HepG2 (cell line): ENCODE measurements at regions not wholly inside any gene's neighbourhood (a gene's known extent, or its start where the extent isn't known, plus 50 kb on each side); places are given as distances from the start of the nearest gene placed in this dataset.

Source experiments
- ATAC-seq: fragments of 200-7000 bp; cut with Tn5 transposase; 3 replicates; pipeline ENCODE4 v1.9.1; 2020; ENCODE audit warnings: mild to moderate bottlenecking, moderate library complexity
- BruUV-seq: library from RNA; stranded (reverse); fragments of 400-500 nt; replicated peaks from 2 replicates; lab custom pipeline; 2021; lab: Mats Ljungman, UMichigan
- CTCF ChIA-PET: fragments of 300-600 bp; formaldehyde crosslinking; extraction: SDS; loops from one replicate; lab custom pipeline; 2021; ENCODE audit warnings: low total read pairs, inconsistent platforms, low intra/inter-chr PET ratio; lab: Yijun Ruan, JAX
- POLR2A ChIA-PET: fragments of 350-600 bp; sonication (Branson Sonifier 250); formaldehyde crosslinking; loops from one replicate; lab custom pipeline; 2020; ENCODE audit warnings: antibody characterized with exemption, inconsistent platforms; lab: Yijun Ruan, JAX
- DNase-seq: peaks from one replicate; pipeline ENCODE4 v3.0.0-alpha.2; 2015; ENCODE audit warnings: low spot score
- FAIRE-seq: peaks from 3 replicates; lab custom pipeline; 2011; peaks lifted over from hg19 to GRCh38; lab: Jason Lieb, UNC
- H2AFZ ChIP-seq: one replicate; pipeline ENCODE4 v1.6.1; 2011; ENCODE audit warnings: low read length, inconsistent platforms
- H3K27ac ChIP-seq: fragments of 300-600 bp; 3 replicates; pipeline ENCODE4 v1.8.0; 2011; ENCODE audit warnings: mixed run types, mild to moderate bottlenecking, mixed read lengths, low read length, inconsistent platforms; ENCODE audit not compliant: insufficient read depth; ENCODE audit errors: extremely low read length
- H3K27me3 ChIP-seq, 2 experiments: fragments of 200-600 bp in 1 of 2; 2 replicates in 1 of 2; 3 replicates in 1 of 2; pipeline versions ENCODE4 v1.6.0 to v1.8.0; 2011; ENCODE audit warnings: low read length in 2 of 2, mild to moderate bottlenecking in 2 of 2, moderate library complexity in 2 of 2, inconsistent platforms in 1 of 2; ENCODE audit not compliant: insufficient read depth in 2 of 2, control insufficient read depth in 1 of 2
- H3K36me3 ChIP-seq, 2 experiments: fragments of 200-600 bp in 1 of 2; replicated peaks in 1 of 2; 2 replicates in 1 of 2; 3 replicates in 1 of 2; pipeline versions ENCODE4 v1.5.1 to v1.8.0; 2011; ENCODE audit warnings: low read length in 2 of 2, inconsistent platforms in 1 of 2; ENCODE audit not compliant: insufficient read depth in 2 of 2, control insufficient read depth in 1 of 2
- H3K4me1 ChIP-seq: 2 replicates; pipeline ENCODE4 v1.5.1; 2012; ENCODE audit warnings: low read length, inconsistent platforms; ENCODE audit not compliant: insufficient read depth
- H3K4me2 ChIP-seq: 2 replicates; pipeline ENCODE4 v1.6.0; 2011; ENCODE audit warnings: low read depth, low read length, inconsistent platforms
- H3K4me3 ChIP-seq, 3 experiments: fragments of 200-600 bp in 1 of 3; sonication (generic), shearing (Covaris generic) in 1 of 3; replicated peaks in 1 of 3; 2 replicates each; pipeline ENCODE4 v1.5.1; 2011 to 2016; ENCODE audit warnings: low read length in 3 of 3, inconsistent platforms in 2 of 3, low read depth in 2 of 3, mild to moderate bottlenecking in 2 of 3, control low read depth in 1 of 3, mixed read lengths in 1 of 3; ENCODE audit not compliant: insufficient read depth in 1 of 3
- H3K79me2 ChIP-seq: one replicate; pipeline ENCODE4 v1.6.1; 2011; ENCODE audit warnings: low read length, inconsistent platforms; ENCODE audit not compliant: insufficient read depth
- H3K9ac ChIP-seq: 2 replicates; pipeline ENCODE4 v1.6.0; 2011; ENCODE audit warnings: mild to moderate bottlenecking, low read depth, low read length, inconsistent platforms; ENCODE audit not compliant: insufficient read depth
- H3K9me3 ChIP-seq: 2 replicates; pipeline ENCODE4 v1.5.1; 2012; ENCODE audit warnings: mild to moderate bottlenecking, low read length
- H4K20me1 ChIP-seq: 2 replicates; pipeline ENCODE4 v1.6.0; 2011; ENCODE audit warnings: inconsistent platforms, mild to moderate bottlenecking, low read length, moderate library complexity; ENCODE audit not compliant: insufficient read depth
- CAMTA2 ChIP-seq: sonication (generic); formaldehyde crosslinking; IDR thresholded peaks from 2 replicates; pipeline ENCODE4 v1.4.0; 2020; ENCODE audit warnings: mild to moderate bottlenecking, missing genetic modification reagents, borderline replicate concordance
- ELF1 ChIP-seq: sonication (generic); formaldehyde crosslinking; IDR thresholded peaks from 2 replicates; pipeline ENCODE4 v1.4.0; 2020; ENCODE audit warnings: missing genetic modification reagents
- GATAD1 ChIP-seq: IDR thresholded peaks from 2 replicates; pipeline ENCODE4 v1.6.1; 2016; ENCODE audit warnings: missing genetic modification reagents, missing compliant biosample characterization
- JDP2 ChIP-seq: sonication (generic); formaldehyde crosslinking; IDR thresholded peaks from 2 replicates; pipeline ENCODE4 v1.8.1; 2022; ENCODE audit warnings: missing genetic modification reagents, borderline replicate concordance
- NRL ChIP-seq: sonication (generic); formaldehyde crosslinking; IDR thresholded peaks from 2 replicates; pipeline ENCODE4 v1.5.0; 2020; ENCODE audit warnings: missing genetic modification reagents, mild to moderate bottlenecking, moderate library complexity, borderline replicate concordance
- PRDM15 ChIP-seq: sonication (generic); formaldehyde crosslinking; IDR thresholded peaks from 2 replicates; pipeline ENCODE4 v1.4.0; 2020; ENCODE audit warnings: missing genetic modification reagents
- ZHX1 ChIP-seq: sonication (generic); formaldehyde crosslinking; IDR thresholded peaks from 2 replicates; pipeline ENCODE4 v1.8.1; 2022; ENCODE audit warnings: low read depth, mild to moderate bottlenecking, missing genetic modification reagents
- ZNF260 ChIP-seq: sonication (generic); formaldehyde crosslinking; IDR thresholded peaks from 2 replicates; pipeline ENCODE4 v1.4.0; 2020; ENCODE audit warnings: missing genetic modification reagents, low read depth, mild to moderate bottlenecking, borderline replicate concordance
- ZNF362 ChIP-seq: sonication (generic); formaldehyde crosslinking; IDR thresholded peaks from 2 replicates; pipeline ENCODE4 v1.4.0; 2020; ENCODE audit warnings: missing genetic modification reagents, mild to moderate bottlenecking, borderline replicate concordance
- ZNF552 ChIP-seq: sonication (generic); formaldehyde crosslinking; IDR thresholded peaks from 2 replicates; pipeline ENCODE4 v1.9.0; 2022; ENCODE audit warnings: missing genetic modification reagents, mild to moderate bottlenecking, borderline replicate concordance
- ZNF607 ChIP-seq: sonication (generic); formaldehyde crosslinking; IDR thresholded peaks from 2 replicates; pipeline ENCODE4 v1.5.1; 2020; ENCODE audit warnings: missing genetic modification reagents, mild to moderate bottlenecking, borderline replicate concordance
- WGBS: methylation state at CpG from one replicate; pipeline ENCODE4 v1.1.6; 2017; ENCODE audit warnings: low lambda C conversion rate; 5-methylcytosine and 5-hydroxymethylcytosine counted together
- in situ Hi-C: cut with HindIII; loops from 2 replicates; pipeline ENCODE4 v1.10.0; 2017; ENCODE audit warnings: low pct_unique_long_range_greater_than_20kb; ENCODE audit not compliant: extremely low pct_ligation_motif_present
- intact Hi-C: fragments of 100-400 bp; cut with micrococcal nuclease; formaldehyde crosslinking; loops from one replicate; pipeline ENCODE4 v1.10.0; 2022; ENCODE audit not compliant: unreplicated experiment

GRCh38 chr10:36114913-36115312, 472.8 kb upstream of the FZD8 start:
- H4K20me1 ChIP-seq = no peaks in the 10 kb centered on the region
- ATAC-seq (peak; percentile 64; the same call in 2 of the 3 replicates), FAIRE-seq (no peak), DNase-seq (no peak)
- H3K79me2 ChIP-seq = no peaks in the 10 kb centered on the region
- in situ Hi-C loops (no loop called here), intact Hi-C loops (no loop called here)
- no peak overlapping the region for H3K27ac ChIP-seq
- H2AFZ ChIP-seq = no peak overlapping the region
- no peak overlapping the region for H3K4me2 ChIP-seq
- no TSS peak for BruUV-seq
- ChIA-PET POLR2A (no interaction called here), CTCF (no interaction called here)
- H3K9ac ChIP-seq = no peak overlapping the region
- TF ChIP-seq PRDM15 (CRISPR knock-in tag) = peak; percentile 83
- no peak for TF ChIP-seq ZNF362 (CRISPR knock-in tag)
- H3K4me3 ChIP-seq = no peak overlapping the region
- no peaks in the 10 kb centered on the region for H3K27me3 ChIP-seq
- 0% methylated on average over 1 of the region's 1 CpG for WGBS
- peaks cover 5% of the 10 kb centered on the region; the same call in 1 of the 2 replicates for H3K4me1 ChIP-seq
- no peaks in the 10 kb centered on the region for H3K36me3 ChIP-seq
- no peaks in the 10 kb centered on the region for H3K9me3 ChIP-seq

- no peak for ATAC-seq
- POLR2A ChIA-PET = no interaction called here
- H3K4me2 ChIP-seq = no peak overlapping the region
- FAIRE-seq = no peak
- intact Hi-C loops = no loop called here
- no peaks in the 10 kb centered on the region for H4K20me1 ChIP-seq
- no peaks in the 10 kb centered on the region for H3K79me2 ChIP-seq
- peaks cover 11% of the 10 kb centered on the region; the same call in 1 of the 2 replicates for H3K4me1 ChIP-seq
- no peak overlapping the region for H3K27ac ChIP-seq
- no peak overlapping the region for H3K9ac ChIP-seq
- no peak overlapping the region for H3K4me3 ChIP-seq
- WGBS = 4% methylated on average over 1 of the region's 1 CpG
- CTCF ChIA-PET = no interaction called here
- DNase-seq = no peak
- no peak overlapping the region for H2AFZ ChIP-seq
- H3K36me3 ChIP-seq = no peaks in the 10 kb centered on the region
- BruUV-seq = no TSS peak
- no peaks in the 10 kb centered on the region for H3K27me3 ChIP-seq
- H3K9me3 ChIP-seq = no peaks in the 10 kb centered on the region
- in situ Hi-C loops = no loop called here
- TF ChIP-seq GATAD1 (CRISPR knock-in tag) = no peak
- TF ChIP-seq ZNF260 = no peak
- TF ChIP-seq ZHX1 (CRISPR knock-in tag) = no peak
- TF ChIP-seq ZNF552 (CRISPR knock-in tag) = no peak
- TF ChIP-seq JDP2 = no peak
- TF ChIP-seq ELF1 (CRISPR knock-in tag) = no peak
- no peak for TF ChIP-seq NRL
- TF ChIP-seq CAMTA2 (CRISPR knock-in tag) = no peak
- TF ChIP-seq ZNF607 = no peak
These were observed 472.0 kb upstream of the FZD8 start for GRCh38 chr10:36114141-36114540.
